VCaP (cell line): ENCODE measurements at regions not wholly inside any gene's neighbourhood (a gene's known extent, or its start where the extent isn't known, plus 50 kb on each side); places are given as distances from the start of the nearest gene placed in this dataset.

Experiments
- H3K27ac ChIP-seq: fragments of 450-650 bp; 2 replicates; pipeline ENCODE4 v1.5.1; 2017
- TF ChIP-seq, protein P1 (sequence below): fragments of 450-650 bp; conservative IDR thresholded peaks from 2 replicates; pipeline ENCODE4 v1.5.1; 2017; ENCODE audit warnings: mild to moderate bottlenecking, moderate library complexity

DNA sequence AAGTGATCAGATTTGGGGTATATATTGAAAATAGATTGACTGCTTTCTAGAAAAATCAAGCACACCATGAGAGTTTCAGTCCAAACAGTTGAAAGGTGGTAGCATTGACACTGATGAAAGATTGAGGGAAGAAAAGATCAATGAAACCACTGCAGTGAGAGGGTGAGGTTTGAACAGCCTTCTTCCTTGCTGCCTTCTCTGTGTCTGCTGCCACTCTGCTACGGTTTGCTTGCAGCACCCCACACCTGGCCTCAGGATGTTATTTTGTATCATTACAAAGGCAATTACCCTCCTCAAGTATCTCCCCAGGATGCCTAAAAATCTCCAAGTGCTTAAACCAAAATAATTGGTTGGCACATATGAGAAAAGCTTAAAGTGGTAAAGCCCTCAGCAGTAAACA, 683.6 kb upstream of the ARPP21 start:
- TF ChIP-seq, protein P1, sequence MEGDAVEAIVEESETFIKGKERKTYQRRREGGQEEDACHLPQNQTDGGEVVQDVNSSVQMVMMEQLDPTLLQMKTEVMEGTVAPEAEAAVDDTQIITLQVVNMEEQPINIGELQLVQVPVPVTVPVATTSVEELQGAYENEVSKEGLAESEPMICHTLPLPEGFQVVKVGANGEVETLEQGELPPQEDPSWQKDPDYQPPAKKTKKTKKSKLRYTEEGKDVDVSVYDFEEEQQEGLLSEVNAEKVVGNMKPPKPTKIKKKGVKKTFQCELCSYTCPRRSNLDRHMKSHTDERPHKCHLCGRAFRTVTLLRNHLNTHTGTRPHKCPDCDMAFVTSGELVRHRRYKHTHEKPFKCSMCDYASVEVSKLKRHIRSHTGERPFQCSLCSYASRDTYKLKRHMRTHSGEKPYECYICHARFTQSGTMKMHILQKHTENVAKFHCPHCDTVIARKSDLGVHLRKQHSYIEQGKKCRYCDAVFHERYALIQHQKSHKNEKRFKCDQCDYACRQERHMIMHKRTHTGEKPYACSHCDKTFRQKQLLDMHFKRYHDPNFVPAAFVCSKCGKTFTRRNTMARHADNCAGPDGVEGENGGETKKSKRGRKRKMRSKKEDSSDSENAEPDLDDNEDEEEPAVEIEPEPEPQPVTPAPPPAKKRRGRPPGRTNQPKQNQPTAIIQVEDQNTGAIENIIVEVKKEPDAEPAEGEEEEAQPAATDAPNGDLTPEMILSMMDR = no peak
- no peak overlapping the region for H3K27ac ChIP-seq

DNA sequence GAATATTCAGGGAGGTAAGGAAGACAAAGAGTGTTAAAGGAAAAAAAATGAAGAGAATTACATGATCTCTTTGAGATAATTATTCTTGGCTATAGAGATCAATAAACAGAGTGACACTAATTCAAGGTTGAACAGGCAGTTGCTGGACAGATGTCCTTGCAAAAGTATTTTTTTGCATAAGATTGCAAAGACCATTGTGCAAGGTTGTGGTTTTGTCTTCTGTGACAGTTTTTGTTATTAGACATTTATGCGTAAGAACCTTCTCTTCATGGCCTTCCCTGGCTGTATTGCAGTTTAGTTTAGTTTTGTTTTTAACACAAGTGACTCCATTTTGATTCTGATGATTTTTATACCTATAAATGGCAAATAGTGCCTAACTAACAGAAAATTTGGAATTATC, 682.8 kb upstream of the ARPP21 start:
- TF ChIP-seq, protein P1 = no peak
- H3K27ac ChIP-seq = no peak overlapping the region

DNA sequence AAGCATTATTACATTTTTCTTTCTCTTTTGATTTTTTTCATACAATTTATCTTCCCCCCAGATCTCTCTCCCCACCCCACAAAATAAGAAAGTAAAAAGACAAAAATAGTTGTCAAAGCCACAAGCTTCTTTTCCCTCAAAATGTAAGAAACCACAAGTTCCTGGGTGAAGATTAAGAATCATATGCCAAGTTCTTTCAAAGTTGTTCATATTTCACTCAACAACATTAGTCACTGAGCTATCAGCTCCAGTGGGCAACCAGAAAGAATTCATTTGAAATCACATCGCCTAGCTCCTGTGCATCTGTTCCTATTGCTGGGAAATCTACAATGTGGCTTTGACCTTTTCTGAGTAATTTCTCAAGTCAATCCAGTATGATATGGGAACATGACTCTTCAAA, 681.6 kb upstream of the ARPP21 start:
- H3K27ac ChIP-seq = no peak overlapping the region
- TF ChIP-seq, protein P1 = no peak

DNA sequence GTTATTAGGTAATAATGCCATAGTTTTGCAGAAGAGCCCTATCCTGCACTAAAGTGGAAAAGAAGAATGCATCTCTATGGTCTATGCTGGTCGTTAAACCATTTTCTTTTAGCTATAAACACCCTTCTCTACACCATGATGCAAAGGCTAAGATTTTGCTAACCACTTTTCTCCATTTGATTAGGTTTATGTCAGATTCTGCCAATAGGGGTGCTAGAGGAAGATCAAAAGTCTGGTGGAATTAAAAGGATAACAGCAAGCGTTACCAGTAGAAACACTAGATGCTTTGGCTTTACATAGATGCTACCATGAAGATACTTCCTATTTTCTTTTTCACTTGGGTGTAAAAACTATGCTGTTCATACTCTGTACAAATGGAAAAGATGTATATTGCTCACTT, 669.8 kb upstream of the ARPP21 start:
- TF ChIP-seq, protein P1 = no peak

DNA sequence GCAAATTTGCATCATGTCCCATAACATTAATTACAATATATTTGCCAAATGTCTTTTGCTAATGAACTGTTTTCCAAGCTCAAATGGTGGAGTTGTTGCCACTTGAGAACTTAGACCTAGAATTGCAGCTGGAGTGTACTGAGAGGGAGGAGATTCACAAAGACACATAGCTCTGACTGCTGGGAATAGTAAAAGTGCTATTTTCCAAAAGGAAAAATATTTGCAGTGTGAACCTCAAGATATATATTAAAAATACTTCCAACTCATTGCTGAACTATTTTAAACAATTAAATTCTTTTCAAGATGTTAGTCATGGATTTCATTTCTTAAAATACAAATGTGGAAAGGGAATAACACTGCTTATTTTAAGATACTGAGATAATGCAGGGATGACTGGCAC, 666.8 kb upstream of the ARPP21 start:
- TF ChIP-seq, protein P1 = no peak
- H3K27ac ChIP-seq = no peak overlapping the region

More for the DNA sequence above, 669.8 kb upstream of the ARPP21 start:
- H3K27ac ChIP-seq = no peak overlapping the region

DNA sequence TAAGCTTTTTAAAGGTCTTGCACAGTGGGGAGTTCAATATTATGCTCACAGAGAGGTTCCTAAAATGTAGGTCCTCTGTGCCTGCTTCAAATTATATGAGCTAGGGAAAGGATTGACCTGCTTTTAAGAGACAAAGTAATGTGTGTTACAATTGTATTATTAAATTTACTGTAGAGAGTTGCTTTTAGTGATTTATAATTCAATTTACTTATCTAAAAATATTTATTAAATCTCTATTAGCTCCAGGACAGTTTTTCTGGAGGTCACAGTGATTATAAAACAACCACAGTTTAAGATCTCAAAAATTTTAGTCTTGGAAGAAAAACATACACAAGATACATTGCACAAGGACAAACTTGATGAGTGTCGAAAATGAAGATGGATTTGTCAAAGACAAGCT, 665.7 kb upstream of the ARPP21 start:
- TF ChIP-seq, protein P1 = no peak
- no peak overlapping the region for H3K27ac ChIP-seq

DNA sequence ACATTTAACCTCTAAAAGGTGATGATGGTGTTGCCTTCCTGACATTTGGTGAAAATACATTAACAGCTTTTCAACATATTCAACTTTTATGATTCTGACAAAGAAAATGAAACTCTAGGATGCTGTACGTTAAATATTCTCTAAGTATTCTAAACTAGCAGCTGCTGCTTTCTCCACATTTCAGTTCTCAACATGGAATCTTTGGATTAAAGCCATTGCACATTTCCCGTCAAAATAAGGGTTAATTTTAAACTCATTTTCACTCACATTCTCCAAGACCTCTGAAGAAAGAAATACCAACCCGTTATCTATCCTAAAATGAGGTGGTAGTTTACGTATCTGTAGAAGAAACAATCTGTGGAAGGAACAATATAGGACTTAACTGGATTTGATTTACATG, 655.7 kb upstream of the ARPP21 start:
- TF ChIP-seq, protein P1 = no peak
- H3K27ac ChIP-seq = no peak overlapping the region

DNA sequence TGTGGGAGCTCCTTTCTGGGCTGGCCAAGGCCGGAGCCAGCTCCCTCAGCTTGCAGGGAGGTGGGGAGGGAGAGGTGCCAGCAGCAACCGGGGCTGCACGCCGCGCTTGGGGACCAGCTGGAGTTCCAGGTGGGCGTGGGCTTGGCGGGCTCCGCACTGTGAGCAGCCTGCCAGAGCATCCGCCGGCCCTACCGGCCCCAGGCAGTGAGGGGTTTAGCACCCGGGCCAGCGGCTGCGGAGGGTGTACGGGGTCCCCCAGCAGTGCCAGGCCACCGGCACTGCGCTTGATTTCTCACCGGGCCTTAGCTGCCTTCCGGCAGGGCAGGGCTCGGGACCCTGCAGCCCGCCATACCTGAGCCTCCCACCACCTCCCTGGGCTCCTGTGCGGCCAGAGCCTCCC, 651.0 kb upstream of the ARPP21 start:
- TF ChIP-seq, protein P1 = no peak
- H3K27ac ChIP-seq = no peak overlapping the region
